CD4-positive, alpha-beta T cell treated with Interleukin-4 for 4 hours (primary cell): ENCODE measurements at regions not wholly inside any gene's neighbourhood (a gene's known extent, or its start where the extent isn't known, plus 50 kb on each side); places are given as distances from the start of the nearest gene placed in this dataset.

Source experiments
- DNase-seq: peaks from one replicate; pipeline ENCODE4 v3.0.0-alpha.2; 2020

DNA sequence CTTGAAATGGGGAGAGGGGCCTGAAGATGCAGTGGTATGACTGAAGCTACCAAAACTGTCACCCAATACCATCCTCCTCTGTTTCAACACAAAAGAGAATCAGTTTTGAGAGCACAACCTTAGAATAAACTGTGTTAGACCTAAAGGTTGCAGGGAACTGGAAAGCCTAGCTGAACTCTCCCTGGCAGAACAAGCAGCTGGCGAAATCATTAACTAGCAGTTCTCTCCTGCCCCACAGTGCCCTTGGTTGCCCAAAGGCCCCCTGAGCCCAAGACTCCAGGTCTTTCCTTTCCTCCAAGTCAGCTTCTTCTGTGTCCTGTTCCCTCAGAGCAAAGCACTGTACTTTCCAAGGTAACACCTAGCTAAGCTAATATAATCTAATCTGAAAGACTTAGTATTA, 135.4 kb upstream of the SLC30A5 start:
- DNase-seq, result no peak

DNA sequence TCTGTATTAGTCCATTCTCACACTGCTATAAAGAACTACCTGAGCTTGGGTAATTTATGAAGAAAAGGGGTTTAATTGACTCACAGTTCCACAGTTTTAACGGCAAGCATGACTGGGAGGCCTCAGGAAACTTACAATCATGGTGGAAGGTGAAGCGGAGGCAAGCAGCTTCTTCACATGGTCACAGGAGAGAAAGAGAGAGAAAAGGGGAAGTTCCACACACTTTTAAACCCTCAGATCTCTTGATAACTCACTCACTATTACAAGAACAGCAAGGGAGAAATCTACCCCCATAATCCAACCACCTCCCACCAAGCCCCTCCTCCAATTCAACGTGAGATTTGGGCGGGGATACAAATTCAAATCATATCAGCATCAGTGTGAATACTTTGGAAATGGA, 133.4 kb upstream of the SLC30A5 start:
- no peak for DNase-seq

DNA sequence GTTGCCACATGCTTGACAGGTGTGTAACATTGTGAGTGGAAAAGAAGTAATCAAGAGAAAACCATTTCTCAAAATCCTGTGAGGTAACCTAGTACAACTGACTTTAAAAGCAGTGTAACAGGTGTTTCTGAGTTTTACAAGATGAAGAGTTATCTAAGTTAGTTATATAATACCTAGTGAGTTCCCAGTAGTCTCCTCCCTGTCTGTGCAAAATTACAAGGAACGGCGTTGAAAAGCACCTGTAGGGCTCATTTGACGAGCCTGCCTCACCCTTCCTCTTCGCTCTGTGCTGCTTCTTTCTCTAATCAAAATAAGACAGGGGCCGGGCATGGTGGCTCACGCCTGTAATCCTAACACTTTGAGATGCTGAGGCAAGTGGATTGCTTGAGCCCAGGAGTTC, 132.9 kb upstream of the SLC30A5 start:
- DNase-seq, result no peak

DNA sequence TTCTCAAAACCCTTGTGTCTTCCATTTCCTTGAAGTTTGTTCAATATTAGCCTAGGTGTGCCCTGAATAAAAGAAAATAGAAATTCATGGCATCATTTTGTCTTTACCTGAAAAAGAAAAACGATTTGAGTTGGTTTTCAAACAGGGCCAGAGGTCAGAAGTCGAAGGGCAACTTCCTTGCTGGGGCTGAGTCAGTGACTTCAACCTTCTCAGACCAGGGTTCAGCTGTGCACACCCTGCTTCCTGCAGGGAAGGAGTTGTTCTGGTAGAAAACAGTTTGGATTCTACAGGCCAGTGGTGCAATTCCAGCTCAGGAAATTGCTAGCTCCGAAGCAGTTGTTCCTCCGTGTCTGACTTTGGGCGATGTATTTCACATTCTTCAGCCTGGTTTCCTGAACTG, 132.1 kb upstream of the SLC30A5 start:
- no peak for DNase-seq

DNA sequence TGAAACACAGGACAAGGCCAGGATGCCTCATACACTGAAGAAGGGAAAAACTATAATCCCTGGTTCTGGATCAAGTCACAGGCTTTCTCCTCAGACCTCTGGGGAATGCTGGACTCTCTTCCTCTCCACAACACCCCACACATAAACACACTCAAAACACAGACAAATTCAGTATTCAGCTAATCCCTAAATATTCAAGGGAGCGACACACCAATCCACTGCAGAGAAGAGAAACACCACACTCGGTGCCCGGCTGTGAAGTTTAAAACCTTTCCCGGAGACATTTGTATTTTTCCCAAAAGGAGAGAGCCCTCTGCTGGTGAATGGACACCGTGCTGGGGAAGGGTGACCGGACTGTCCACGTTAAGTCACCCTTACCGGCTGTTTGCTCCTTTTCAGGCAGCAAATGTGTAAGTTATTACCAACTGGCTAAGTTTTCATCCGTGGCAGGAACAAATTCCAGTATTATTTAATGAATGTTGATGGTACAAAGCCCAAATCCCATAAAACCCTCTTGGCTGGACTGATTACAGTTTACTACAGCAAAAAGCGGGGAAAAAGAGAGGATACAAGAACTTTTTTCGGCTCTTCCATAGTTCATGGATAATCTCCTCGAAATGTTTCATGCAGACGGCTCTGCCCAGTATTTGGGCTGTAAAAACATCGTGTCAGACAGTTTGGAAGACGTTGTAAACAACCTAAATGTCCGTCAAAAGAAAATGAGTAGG, 130.9 kb upstream of the SLC30A5 start:
- DNase-seq, result no peak

DNA sequence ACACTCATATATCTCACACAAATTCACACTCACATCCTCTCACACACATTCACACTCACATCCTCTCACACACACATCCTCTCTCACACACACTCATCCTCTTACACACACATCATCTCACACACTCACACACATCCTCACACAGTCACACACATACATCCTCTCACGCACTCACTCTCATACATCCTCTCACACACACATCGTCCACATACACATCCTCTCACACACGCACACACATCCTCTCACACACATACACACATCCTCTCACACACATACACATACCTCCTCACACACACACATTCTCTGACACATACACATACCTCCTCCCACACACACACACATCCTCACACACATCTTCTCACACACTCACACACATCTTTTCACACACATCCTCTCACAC, 129.1 kb upstream of the SLC30A5 start:
- DNase-seq, result no peak

DNA sequence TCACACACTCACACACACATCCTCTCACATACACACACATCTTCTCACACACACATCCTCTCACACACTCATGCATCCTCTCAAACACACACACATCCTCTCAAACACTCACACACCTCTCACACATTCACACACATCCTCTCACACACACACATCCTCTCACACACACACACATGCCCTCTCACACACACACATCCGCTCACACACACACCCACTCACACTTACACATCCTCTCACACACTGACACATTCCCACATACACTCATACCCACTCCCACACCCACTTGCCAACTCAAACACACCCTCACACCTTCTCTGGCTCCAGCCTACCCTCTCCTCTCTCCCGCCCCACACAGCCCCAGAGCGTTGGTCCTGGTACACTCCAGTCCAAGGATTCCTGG, 127.9 kb upstream of the SLC30A5 start:
- DNase-seq, result no peak

DNA sequence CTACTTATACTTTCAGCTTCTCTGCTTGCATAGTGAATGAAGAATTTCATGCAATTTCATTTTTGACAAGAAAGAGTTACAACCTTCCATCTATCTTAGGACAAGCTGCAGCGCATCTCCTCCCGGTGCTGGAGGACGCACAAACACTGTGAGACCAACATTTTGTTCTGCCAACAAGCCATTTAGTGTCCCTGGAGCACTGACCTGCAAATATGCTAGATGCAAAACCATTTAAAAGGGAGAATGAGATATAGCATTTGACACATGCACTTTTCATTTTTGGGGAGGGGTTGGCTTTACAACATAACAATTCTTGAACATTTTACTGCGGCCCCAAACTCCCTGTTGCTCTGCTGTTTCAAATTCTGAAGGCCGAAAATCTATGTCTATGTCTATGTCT, 127.2 kb upstream of the SLC30A5 start:
- no peak for DNase-seq

DNA sequence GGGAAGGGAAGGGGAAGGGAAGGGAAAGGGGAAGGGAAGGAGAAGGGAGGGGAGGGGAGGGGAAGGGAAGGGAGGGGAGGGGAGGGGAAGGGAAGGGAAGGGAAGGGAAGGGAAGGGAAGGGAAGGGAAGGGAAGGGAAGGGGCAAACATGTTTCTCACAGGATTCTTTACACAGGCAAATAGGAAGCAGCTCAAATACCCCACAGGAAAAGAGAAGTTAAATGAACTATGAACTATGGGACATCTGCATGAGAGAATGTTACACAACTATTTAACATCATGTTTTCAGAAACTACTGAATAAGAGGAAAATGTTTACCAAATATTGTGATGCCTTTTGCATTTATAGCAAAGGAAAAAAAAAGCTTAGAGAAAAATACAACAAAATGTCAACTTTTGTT, 125.4 kb upstream of the SLC30A5 start:
- DNase-seq, result no peak

DNA sequence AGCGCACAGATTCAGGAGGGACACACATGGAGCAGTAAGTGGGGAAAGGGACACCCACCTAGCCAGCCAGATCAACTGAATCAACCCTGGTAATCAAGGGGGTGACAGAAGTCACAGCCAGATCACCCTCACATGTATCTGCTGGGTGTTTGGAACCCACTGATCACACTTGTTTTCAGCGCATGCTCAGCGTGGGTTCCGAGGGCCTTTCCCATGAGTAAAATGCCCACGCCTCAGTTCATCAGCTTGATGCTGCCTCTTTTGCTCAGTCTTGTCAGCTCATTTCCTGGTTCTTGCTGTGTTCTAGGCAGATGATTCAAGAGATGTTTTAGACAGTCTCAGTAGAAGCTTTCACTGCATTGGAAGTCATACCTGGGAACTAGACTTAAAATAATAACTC, 123.2 kb upstream of the SLC30A5 start:
- DNase-seq, result no peak

DNA sequence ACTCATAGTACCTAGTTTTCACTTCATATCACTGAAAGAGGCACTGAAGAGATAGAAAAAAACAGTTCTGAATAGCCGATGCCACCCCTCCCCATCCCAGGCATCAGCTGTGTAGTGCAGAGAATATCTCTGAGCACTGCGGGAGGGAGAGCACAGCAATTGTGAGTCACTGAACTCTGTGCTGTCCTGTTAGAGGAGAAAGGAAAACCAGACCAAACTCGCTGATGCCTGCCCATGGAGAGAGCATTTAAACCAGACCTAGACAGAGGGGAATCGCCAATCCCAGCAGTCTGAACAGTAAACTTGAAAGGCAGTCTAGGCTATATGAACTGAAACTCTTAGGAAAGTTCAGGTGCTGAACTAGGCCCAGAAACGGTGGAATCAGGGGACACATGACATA, 120.1 kb upstream of the SLC30A5 start:
- no peak for DNase-seq

DNA sequence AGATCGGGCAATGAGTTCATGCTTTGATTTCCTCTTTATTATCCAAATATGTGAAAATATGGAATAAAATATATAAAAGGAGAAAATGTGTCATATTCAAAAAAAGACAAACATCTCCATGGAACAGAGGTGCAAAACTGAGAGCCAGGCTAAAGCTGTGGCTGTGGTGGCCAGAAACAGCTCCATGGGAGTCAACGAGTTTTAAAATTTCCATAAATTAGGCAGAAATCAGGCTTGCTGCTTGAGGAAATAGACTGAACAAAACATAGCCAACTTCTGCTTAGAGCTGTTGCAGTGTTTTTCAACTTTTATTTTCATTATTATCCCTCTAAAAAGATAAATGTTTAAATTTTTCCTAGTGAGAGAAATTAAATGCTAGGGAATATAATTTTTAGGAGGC, 110.8 kb upstream of the SLC30A5 start:
- no peak for DNase-seq

DNA sequence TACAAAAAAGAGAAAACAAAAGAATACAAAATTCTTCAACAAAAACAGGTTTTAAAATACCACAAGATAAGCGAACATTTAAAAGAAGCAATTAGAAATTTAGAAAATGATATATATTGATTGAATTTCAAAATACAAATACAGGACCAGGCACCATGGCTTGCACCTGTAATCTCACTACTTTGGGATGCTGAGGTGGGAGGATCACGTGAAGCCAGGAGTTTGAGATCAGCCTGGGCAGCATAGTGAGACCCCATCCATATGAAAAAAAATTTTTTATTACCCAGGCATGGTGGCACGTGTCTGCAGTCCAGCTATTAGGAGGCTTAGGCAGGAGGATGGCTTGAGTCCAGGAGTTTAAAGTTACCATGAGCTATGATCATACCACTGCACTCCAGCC, 109.9 kb upstream of the SLC30A5 start:
- no peak for DNase-seq

DNA sequence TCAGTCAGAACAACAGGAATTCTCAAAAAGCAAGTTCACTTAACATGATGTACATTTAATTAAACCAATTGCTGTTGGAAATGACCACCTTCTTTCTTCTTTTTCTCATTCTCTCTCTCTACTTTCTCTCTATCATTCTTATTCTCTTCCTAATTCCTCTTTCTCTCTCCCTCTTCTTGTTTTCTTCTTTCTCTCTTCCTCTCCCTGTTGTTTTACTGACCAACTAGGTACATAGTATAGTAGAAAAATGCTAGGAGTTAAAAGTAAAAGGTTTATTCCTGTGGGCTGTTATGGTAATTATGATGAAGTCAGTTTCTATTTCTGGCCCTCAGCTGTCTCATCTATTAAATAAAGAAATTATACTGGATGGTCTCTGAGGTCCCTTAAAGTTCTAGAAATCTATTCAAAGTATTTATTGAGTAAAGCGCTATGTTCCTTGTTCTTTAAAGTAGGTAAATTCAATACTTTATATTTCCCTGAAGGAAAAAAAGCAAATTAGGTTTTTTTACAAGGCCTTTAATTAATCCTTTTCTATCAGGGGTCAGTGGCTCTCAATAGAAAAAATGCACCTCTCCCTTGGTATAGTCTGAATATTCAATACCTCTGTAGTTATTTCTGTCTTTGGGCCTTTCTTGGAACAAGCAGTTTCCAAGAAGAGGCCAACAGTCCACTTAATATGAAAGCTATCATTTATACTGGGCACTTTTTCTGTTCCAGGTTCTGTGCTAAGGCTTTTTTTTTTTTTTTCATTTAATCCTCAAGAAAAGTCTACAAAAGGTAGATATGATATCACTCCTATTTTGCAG, 102.3 kb upstream of the SLC30A5 start:
- no peak for DNase-seq

DNA sequence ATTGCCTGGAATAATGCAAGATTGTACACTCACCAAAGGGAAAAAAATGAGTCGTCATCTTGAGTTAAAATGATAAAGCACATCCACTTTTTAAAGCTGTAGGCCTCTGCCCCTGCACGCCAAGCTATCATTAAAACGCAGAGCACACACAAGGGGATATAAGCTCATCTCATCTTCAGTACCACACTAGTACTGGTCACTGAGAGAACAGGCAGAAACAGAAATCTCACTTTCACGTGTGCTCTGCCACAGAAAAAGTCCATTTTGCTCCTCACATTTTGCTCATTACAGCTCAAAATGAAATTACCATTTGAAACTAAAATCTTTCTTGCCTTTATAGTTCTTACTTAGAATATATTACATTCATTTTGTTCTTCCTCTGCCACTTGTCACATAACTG, 99.2 kb upstream of the SLC30A5 start:
- DNase-seq, result no peak

DNA sequence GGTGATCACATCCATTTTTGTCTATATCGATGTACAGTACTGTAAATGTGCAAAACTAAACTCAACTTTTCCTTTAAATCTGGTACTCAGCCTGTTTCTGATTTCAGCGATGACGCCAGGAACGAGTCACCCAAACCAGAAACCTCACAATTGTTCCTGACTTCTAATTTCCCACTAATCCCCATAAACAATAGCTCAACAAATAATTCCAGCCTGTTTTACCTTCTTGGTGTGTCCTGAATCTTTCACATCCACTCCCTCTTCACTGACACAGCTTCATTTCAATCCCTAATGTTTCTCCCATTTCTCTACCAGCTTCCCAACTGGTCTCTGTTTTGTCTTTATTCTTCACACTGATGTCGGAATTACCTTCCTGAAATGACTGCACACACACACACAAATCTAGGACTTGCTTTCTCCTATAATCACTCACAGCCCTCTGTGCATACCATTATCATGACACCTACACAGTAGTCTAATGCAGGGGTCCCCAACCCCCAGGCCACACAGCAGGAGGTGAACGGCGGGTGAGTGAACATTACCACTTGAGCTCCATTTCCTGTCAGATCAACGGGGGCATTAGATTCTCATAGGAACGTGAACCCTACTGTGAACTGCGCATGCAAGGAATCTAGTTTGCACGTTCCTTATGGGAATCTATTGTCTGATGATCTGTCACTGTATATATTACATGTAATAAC, 97.8 kb upstream of the SLC30A5 start:
- no peak for DNase-seq

DNA sequence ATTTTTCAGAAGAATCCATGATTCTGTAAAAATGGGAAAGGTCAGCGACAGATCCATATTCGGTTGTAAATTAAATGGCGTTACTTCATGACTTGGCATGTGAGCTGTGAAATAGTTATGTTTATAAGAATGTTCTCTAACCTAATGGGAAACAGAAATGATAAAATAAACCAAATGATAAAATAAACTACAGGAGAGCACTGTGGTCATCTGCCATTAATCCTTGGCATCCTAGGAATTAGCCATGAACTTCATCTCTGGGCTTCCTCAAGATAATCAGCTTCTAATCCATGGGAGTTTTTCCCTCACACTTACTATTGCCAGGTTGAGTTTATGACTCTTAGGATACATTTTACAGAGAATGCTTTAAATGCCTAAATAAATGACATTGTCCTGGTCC, 94.6 kb upstream of the SLC30A5 start:
- no peak for DNase-seq

DNA sequence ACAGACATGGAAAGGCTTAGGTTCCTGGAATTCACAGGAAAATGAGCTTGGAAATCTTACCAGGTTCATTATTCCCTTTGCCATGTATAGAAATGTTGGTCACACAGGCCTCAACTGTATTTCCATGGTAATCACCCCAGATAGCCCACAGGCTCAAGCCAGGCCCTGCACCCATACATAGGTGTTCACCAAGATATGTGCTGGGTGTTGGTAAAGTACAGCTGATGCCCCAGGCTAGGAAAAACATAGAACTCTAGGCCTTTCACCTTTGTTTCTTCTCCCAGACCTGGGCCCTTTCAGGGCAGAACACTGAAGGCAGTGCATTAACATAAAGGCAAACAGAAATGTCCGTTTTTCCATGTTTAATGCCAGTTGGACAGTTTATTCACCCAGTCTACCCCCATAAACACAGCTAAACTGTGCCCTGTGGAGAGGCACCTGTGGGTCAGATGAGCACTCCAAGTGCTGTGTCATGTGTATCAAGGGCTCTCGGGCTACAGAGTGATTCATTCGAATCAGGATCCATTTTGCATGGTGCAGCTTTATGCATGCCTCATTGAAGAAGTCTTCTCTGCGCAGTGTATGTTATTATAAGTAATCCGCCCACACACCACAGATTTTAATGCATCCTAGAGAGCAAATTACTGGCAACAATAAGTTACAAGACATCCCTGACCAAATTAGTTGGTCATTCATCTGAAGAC, 93.4 kb upstream of the SLC30A5 start:
- no peak for DNase-seq

DNA sequence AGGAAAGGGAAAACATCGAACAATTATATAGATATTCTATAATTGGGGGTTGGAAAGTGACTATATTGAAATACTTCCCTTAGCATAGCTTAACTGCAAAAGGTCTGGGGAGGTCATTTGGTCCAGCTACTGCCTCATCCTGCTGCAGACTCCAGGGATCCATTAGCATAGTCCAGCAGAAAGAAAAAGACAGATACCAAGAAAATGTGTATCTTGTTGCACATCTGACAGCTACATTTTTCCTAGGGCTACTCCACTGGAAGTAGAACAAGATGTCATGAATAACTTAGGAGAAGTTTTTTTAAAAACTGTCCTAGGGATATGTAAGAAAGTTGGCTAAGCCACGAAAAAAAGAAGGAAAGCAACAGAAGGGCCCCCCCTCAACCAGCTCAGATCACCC, 92.9 kb upstream of the SLC30A5 start:
- DNase-seq, result no peak

DNA sequence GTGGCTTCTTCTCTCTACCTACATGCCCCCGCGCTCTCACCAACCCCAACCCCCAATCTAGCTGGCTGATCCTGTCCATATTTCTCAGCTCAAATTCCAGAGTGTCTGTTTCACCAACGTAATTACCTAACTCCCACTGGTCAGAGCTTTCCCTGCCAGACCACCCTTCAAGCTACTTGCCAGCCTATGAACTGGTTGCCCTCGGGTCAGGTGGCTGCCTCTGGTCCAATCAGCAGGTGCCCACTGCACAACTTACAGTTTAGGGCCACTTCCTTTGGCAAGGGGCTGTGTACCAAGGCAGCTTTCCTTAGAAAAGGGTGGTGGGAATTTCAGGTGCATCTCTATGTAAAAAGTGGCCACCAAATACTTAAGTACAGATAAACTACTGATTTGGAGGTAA, 92.2 kb upstream of the SLC30A5 start:
- DNase-seq, result no peak

DNA sequence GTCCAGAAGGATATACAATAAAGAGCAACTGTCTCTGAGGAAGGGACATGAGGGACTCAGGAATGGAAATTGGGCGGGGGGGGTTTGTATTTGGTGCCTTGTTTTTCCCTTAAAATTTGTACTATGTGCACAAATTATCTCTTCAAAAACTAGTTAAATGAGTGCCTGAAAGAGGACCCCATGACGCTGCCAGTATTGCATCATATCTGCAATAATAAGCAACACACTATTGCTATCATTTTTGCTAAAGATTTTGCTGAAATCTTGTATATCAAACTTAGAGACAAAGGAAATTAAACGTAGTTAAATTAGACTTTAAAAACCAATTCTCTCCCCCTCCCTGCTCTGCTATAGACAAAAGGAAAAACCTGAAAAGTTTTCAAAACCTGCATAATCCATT, 89.7 kb upstream of the SLC30A5 start:
- DNase-seq, result no peak

DNA sequence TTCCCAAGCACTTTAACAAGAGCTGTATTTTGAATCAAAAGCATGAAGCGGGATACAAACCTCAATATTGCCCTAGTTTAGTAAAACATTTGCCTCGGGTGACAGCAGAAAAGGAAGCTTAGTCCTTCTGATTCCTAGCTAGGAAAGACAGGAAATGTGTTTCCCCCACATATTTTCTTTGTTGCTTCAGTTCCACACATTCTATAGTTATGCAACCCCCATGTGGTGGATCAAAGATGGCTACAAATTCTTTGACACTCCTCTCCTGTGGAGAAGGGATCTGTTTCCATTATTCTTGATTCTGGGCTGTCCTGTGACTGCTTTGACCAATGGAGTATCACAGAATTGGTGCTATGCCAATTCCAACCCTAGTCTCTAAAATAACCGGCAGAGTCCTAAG, 89.1 kb upstream of the SLC30A5 start:
- no peak for DNase-seq

DNA sequence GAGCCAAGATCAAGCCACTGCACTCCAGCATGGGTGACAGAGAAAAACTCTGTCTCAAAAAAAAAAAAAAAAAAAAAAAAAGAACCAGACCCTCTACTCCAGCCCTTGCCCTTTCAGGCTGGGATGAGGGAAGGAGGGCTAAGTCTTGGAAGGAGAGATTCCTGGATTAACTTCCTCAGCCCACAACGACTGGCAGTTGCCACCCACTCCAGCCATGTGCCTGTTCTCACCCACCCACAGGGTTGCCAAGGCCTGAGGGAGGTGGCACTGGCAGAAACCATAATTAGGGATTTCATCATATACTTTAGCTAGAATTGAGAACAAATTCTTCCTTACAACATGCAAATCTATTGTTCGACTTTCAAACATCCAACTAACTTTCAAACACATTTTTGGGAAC, 87.8 kb upstream of the SLC30A5 start:
- no peak for DNase-seq

DNA sequence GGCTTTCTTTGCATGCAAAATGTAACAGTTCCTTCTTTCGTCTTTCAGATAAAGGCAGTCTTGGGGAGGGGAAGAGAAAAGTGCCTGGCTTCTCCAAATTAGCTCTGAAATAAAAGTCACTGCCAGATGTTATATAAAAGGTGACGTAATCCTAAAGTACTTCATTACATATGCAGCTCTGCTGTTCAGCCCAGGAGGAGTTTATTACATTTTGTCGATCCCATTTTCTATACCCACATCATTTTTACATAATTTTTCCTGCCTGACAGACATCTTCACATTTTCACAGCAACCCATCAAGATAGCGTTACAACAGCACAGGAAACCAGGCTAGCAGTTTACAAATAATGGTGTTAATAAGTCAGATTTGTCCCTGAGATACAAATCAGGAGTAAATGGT, 86.7 kb upstream of the SLC30A5 start:
- no peak for DNase-seq
